Endometrial microvascular endothelial cells (primary cell): ENCODE measurements at regions not wholly inside any gene's neighbourhood (a gene's known extent, or its start where the extent isn't known, plus 50 kb on each side); places are given as distances from the start of the nearest gene placed in this dataset.

Source experiments
- in situ Hi-C: cut with HindIII; loops from 2 replicates; pipeline ENCODE4 v1.10.0; 2017; ENCODE audit warnings: low sequenced_read_pairs, low pct_unique_long_range_greater_than_20kb; ENCODE audit errors: inconsistent ontology term

GRCh38 chr15:31256378-31257265 is 70.0 kb upstream of the KLF13 start:
- in situ Hi-C loops: no loop called here

DNA sequence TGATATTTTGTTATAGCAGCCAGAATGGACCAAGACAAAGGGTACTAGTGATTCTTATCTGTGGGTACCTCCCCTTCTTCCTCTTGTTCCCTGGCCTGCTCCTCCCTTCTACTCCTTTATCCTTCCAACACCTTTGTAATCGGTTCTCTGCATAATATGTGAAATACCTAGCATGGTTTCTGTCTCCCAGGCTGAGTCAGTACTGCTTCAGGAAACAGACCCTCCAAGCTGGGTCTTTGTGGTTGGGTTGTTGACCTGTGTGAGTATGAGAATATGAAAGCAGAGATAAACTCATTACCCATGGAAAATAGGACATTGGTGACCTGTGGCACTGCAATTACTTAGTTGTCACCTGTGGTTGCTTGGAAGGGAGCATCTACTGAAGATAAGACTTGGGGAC is 69.3 kb upstream of the KLF13 start:
- in situ Hi-C loops: no loop called here

- in situ Hi-C loops: no loop called here
Observed at GRCh38 chr15:31258260-31258659, 68.4 kb upstream of the KLF13 start.

GRCh38 chr15:31259562-31260252 is 66.9 kb upstream of the KLF13 start:
- in situ Hi-C loops: no loop called here

GRCh38 chr15:31260646-31261265 is 65.9 kb upstream of the KLF13 start:
- in situ Hi-C loops: no loop called here

DNA sequence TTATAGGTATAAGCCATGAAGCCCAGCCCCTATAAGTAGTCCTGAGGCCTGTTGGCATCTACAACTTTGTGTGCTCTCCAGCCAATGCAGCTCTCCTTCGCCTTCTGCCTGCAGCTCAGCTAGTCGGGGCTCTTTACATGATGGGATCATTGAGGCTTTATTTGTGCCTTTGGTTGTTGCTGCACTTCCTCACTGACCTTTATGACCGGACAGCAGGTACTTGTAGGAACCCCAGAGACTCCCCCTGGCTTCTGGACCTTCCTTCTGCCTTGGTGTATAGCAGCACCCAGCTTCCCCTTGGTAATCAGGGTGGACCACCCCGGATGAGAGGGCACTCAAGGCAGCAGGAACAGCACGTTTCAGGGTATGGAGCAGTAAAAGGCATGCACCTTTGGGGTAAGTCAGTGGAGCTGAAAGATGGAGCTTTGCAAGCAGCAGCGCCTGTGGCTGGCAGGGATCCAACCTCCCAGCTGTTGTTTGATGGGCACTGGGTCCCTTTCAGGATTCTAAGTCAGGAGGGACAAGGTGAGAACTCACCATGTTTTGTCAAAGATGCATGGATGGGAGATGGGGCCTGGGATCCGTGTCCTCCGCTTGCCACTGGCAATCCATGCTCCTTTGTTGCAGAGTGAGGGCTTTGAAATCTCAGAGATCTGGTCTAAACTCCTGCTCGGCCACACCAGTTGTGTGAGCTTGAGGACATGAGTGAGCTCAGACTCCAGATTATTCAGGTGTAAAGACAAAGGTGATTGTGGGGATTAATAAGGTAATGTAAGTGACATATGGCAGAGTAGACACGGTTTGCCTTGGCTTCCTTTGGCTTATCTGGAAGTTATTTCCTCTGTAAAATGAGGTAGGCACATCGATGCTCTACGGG is 65.1 kb upstream of the KLF13 start:
- in situ Hi-C loops: no loop called here

- in situ Hi-C loops: no loop called here
Observed at GRCh38 chr15:31262143-31262530, 64.5 kb upstream of the KLF13 start.

DNA sequence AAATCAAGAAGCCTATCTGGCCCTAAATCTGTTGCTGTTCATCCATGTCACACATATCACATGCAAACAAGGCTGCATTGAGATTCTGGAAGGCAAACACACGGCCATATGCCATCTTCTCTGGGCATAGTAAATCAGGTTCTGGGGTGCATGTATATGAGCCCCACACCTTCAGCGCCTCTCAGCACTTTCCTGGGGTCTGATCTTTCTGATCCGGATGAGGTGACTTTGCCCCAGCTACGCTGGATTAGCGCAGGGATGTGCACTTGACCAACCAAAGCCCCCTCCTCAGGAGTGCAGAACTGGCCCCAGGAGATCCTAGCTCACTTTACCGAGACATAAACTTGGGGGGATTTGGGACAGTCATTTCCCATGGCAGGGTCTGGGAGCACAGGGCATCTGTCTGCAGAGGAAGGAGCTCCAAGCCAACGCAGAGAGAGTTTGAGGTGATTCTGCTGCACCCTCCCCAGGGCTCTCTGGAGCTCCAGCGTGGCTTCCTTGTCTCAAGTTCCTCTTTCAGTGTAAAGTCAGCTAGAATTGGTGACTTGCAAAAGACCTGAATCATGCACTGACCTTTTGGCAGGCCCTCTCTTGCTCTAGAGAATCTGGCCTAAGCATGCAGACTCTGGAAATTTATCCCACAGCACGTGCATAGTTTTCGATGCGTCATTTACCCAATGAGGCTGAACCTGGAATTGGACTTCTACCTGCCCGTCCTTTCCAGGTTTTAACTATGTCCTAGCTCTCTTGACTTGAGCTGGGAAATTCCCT is 63.5 kb upstream of the KLF13 start:
- in situ Hi-C loops: no loop called here

- in situ Hi-C loops: no loop called here
Observed at GRCh38 chr15:31263751-31264558, 62.7 kb upstream of the KLF13 start.

- in situ Hi-C loops: no loop called here
Observed at GRCh38 chr15:31264559-31265089, 62.0 kb upstream of the KLF13 start.

GRCh38 chr15:31265090-31265870 is 61.4 kb upstream of the KLF13 start:
- in situ Hi-C loops: no loop called here

- in situ Hi-C loops: no loop called here
Observed at GRCh38 chr15:31265871-31266711, 60.5 kb upstream of the KLF13 start.

DNA sequence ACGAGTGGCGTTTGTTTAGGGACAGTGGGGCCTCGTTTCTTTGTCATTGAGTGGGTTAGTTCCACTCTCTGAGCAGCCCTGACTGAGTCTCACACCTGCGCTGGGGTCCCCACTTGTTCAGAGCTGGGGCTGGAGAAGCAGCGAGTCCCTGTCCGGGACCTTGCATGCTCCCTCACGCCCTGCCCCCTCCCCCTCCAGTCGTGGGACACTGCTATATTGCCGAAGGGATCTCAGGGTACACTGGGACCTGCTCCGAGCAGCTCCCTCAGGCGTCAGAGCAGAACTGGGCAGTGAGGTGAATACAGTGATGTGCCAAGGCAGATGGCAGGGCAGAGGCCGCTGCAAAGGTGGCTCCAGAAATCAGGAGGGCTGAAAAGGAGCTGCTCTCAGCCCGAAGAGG is 59.9 kb upstream of the KLF13 start:
- in situ Hi-C loops: no loop called here

DNA sequence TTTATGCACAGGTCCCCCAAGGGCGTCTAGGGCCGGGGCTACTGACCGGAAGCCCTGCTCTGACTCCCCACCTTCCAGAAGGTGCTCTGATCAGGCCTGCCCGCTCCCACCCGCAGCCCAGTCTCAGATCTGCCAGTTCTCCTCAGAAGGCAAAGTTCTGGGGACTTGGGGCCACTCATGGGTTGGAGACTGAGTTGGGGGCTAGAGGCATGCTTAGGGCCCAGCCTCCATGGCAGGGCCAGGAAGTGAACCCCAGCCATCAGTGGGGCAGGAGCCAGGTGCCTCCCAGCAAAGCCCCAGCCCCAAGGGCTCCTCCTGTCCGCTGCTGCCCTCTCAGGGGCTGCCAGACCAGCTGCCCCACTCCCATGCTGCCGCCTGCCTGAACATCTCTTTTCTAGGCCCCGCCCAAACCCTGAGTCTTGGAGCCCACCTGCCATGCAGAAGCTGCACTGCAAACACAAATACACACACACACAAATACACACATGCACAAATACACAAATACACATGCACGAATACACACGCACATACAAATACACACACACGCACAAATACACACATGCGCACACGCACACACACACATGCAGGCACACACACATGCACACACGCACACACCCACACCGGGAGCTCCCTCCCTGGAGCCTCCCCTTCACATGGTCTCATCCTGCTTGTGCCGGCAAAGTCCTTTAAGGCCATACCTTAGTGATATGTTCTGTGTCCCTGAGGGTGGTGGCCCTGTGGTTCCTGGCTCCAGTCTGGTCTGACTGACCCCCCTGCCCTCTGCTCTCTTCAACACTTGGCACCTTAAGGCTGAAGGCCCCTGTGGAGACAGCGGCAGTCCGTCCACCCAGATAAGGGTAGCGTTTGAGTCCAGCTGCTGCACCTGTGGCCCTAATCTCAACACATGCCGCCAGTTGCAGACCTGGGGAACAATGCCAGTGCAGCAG is 59.2 kb upstream of the KLF13 start:
- in situ Hi-C loops: no loop called here

DNA sequence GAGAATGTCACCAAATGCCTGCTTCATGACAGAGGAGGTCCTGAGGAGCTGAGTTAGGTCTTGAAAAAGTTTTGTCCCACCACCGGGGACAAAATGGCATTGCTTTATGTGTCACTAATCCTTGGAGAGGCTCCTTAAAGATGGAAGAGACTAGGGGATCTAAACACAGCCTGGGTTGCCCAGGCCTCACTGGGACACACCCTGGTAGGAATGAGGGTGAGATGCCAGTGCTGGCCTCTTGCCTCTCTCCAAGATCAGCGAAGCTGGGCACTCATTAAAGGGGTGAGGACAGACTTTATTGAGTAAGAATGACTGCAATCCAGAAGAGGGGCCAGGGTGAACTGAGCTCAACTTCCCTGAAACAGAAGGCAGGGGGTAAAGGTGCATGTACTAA is 58.5 kb upstream of the KLF13 start:
- in situ Hi-C loops: no loop called here
